Stimulated activated CD4-positive, alpha-beta T cell treated with anti-CD3 and anti-CD28 coated beads, Interleukin-12 subunit alpha, Interleukin-12 subunit beta, amount 100 ng/mL, for 48 hours (primary cell): ENCODE measurements at regions not wholly inside any gene's neighbourhood (a gene's known extent, or its start where the extent isn't known, plus 50 kb on each side); places are given as distances from the start of the nearest gene placed in this dataset.
"Not testable (repeated sequence)": the region's sequence is repeated elsewhere in the genome, so short reads cannot be mapped to it uniquely, and the experiment has no call there.

Experiments used
- DNase-seq, 3 donors: peaks; one replicate each; pipeline ENCODE4 v3.0.0-alpha.2; 2020; ENCODE audit warnings: low read depth in 2 of 3, low spot score in 1 of 3

DNA sequence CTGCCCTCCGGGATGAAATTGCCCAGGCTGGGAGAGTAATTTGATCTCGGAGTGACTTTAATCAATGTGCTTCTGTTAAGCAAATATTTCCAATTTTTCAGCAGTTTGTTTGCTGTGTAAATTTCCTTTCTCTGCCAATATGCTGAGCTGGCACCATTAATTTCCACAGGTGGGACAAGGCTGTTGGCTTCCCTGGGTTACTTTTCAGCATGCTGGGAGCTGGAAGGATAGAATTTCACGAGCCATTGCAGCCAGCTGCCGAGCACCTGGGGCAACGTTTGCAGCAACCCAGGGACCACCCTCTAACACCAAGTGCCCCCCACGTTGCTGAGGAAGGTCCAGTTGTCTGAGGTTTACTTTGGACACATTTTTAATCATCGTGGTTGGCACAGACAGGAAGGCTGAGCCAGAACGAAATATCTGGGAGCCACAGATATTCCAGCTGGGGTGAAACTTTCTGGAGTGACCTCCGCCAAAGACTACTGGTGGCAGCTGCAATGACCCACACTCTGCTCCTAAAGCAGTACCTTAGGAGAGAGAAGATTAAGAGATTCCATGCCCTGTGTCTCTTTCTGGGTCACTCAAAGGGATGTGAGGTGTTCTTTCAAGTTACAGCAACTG is 293.3 kb upstream of the RGMA start:
- no peak for DNase-seq

DNA sequence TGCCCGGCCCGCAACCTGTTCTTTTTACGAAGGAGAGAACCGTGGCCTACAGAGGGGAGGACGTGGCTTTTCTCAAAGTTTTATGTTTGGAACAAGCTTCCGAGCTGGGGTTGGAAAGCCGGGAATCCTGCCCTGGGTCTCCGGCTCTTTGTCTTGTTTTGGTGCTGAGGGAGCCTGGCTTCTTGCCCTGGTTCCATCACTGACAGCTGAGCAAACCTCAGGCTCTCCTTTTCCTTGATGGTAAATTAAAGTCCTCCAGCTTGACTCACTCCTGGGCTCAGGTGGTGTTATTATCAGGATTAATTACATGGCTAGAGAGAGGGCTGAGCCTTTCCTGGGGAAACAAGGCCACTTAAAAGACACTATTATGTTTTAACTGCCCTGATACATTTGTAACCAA is 289.5 kb upstream of the RGMA start:
- no peak for DNase-seq

- no peak for DNase-seq
Measured at GRCh38 chr15:93372865-93373223, 283.8 kb upstream of the RGMA start.

DNA sequence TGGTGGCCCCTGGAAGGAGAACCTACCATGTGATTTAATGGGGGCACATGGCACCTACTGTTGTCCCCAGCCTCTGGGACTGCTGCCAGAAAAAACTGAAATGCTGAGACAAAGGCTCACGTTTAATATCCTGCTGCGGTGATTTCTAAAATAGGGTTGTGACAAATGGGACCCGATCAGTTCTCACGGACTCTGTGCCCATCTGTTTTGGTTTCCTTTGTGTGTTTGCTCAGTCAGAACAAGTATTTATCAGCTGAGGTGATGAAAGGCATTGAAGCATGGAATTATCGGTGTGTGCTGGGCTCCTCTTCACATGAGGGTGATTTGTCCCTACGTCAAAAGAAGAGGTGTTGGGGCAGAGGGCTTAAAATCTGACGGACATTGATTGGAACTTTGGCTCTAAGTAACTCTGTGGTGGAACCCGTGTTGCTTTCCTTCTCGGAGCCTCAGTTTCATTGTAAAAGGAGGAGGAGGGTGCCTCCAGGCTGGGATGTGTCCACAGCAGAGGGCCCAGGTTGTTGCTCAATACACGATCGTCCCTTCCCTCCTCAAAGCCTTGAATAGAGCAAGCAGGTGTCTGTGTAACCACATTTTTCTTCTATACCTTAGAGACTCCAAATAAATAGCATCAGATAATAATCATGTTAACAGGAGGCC is 283.3 kb upstream of the RGMA start:
- DNase-seq = no peak

DNA sequence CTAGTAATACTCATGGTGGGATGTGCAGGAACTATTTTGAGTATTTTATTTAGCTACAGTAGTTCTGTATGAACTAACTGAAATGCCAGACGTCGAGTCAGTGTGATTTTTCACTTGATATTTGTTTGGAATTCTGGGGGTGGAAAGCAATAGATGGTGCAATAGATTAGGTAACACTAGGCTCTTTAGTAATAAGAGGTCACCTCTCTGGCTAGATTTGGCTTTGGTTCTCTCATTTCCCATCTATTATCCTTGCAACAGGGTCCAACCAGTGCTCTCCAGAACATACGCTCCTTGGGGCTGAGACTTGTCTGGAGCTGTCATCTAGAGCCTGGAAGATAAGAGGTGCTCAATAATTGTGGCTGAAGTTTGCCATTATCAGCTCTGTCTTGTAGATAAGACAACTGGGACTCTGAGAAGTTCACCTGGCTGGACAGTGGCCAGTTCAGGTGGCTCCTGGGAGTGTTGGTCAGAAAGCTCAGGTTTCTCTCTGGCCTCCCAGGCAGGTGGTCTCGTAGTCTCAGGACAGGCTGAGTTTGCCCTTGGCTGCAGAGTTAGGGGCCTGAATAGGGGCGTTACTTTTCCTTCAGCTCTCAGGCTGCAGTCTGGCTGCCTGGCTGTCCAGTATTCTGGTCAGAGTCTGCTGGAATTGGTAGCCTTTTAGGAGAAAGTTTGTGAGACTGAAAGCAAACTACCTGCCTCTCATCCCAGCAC is 277.5 kb upstream of the RGMA start:
- DNase-seq = no peak

DNA sequence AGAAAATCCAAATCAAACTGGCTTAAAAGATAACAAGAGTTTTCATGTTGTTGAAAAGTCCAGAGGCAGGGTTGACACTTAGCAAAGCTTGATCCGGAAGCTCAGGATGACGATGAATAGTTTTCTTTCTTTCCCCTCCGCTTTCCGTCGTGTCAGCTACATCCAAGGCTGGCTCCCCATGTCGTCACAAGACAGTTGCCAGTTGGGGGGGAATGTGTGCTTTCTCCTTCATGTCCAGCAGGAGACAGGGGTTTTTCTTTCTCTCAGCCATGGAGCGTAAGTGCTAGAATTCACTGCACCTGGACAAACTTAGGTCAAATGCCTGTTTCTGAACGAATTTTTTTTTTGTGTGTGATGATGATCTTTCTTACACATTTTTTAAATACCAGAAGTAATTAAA is 273.8 kb upstream of the RGMA start:
- DNase-seq = no peak

GRCh38 chr15:93362203-93362602 is 273.2 kb upstream of the RGMA start:
- no peak for DNase-seq

- DNase-seq = no peak
Measured at GRCh38 chr15:93361703-93362102, 272.7 kb upstream of the RGMA start.

DNA sequence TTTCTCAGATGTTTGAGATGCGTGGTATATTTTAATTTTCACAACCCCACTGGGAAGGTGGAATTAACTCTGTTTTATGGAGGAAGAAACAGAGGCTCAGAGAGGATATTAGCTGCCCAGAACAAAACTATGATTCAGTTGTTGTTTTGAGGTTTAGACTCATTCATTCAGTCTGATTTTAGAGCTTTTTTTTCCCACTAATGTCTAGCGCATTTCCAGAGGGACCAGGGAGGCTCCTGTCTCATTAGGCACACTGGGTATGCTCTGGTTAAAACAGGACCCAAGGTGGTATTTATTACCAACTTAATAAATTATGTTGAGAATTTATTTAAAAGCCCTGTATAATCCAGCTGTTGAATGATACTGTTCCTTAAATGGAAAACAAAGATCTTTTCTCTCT is 272.0 kb upstream of the RGMA start:
- no peak for DNase-seq

GRCh38 chr15:93360318-93360717 is 271.3 kb upstream of the RGMA start:
- no peak for DNase-seq

DNA sequence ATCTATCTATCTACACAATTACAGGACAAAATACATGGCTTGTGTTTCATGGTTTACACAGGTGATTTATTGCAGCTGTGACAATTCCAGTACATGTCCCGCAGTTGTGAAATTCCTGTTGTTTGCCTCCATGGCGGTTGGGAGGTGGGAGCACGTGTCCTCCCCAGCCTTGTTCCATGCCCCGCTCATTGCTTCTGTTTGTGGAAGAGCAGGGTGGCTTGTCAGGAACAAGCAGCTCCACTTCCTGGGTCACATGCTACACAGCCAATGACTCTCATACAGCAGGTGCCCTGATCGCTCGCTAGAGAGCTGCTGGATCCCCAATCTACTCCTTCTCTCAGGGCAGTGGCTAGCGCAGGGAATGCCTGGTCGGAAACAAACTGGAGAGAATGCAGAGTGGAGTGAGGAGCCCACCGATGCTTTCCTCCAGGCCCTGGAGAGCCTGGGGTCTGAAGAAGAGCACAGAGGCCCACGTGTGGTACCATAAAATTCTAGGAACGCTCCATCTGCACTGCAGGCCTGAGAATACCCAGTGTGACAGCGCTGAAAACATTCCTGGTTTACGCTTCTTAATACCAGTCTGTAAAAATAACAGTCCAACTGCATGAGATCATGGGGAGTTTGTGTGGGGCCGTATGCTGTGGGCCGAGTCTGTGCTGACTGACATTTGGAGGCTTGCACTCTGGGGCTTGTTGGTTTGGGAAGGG is 270.6 kb upstream of the RGMA start:
- DNase-seq = no peak

DNA sequence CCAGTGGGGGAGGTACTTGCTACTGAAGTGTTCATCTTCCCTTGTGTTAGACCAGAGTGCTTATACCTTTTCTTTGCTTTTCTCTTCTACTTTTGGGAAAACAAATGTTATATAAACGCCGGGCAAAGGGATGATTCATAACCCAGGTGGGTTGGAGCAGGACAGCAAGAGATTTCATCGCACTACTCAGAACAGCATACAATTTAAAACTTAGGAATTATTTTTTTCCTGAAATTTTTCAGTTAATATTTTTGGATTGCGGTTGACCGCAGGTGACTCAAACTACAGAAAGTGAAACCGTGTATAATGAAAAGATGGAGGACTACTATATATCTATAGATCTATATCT is 270.0 kb upstream of the RGMA start:
- DNase-seq = no peak

DNA sequence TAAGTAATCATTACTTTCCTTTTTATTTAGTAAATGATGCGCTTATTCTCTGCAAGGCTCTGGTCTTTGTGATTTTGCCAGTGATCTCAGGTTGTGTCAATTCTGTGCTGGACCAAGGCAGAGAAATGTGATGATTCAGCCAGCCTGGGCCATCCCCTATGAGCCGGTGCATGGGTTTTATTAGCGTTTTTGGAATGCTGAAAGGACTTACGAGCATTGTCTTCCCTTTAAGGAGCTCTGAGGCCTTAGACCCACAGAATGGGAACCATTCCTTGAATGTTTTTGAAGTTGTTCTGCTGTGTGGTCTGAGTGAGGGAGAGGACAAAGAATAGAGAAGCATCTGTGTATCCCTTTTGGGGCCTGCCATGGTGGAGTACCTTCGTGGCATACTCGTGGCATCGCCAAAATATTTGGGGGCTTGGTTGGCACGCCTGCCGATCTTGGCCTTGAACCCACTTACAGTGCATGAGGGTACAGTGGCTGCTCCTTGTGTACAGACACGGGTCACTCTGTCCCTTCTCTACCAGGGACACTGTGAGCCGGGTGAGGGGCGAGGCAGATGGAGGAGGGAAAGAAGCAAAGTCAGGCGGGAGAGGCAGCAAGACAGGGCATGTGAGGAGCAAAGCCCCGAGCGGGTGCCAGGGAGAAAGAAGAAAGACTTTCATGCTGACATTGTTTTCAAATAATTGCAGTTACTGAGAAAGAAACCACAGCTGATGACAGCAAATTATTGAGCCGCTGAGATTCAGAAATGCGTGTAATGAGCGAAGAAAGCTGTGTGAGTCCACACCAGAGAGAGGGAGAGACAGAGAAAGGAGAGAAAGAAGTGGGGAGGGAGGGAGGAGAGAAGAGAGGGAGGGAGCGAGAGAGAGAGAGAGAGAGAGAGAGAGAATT is 269.4 kb upstream of the RGMA start:
- DNase-seq = no peak

DNA sequence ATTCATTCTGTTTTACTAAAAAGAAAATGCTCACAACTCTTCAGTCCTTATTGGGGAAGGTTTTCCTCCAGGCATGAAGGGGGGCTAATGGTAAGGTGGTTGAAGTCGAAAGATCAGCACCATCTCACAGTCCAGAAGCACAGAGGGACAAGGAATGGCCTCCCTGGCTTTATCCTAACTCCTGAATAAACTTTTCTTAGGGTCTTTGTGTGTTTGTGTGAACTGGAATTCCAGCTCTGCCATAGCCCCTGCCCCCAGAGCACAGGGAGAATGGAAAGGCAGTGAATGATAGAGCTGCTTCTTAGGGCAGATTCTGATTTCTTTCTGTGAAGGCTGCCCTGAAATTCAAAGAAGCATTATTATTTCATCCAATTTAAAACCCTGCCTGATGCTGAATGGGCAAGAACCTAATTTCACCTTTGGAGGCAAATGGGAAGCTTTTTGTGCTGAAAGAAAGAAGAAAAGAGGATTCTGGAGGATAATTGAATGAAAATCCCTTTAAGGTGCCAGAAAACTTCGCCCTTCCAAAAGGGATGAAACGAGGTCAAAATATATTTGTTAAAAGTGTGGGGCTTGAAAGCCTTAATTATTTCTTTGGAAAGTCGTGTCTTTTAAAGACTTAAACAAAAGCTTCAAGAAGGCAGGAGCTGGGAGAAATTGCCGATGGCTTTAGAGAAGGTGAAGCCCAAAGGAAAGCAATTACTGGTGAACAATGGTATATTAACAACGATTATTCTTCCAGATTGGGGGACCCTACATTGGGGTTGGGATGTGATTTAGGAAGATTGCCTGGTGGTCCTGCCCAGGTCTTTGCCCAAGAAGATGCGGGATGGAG is 259.9 kb upstream of the RGMA start:
- no peak for DNase-seq

- DNase-seq = no peak
Measured at GRCh38 chr15:93347986-93348385, 259.0 kb upstream of the RGMA start.

DNA sequence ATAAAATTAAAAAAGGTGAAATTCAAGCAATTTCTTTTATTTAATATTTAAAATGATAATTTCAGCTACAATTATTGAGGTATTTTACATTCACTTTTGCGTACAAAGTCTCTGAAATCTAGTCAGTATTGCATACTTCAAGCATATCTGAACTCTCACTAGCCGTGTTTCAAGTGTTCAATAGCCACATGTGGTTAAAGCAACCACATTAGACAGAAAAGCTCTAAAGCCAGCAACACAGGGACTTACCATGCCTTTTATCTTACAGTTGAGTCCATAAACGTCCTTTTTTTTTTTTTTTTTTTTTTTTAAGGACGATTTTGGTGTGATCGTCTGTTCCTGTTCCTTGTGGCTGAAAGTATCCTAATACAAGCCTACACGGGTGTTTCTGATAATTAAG is 257.0 kb upstream of the RGMA start:
- DNase-seq = no peak

DNA sequence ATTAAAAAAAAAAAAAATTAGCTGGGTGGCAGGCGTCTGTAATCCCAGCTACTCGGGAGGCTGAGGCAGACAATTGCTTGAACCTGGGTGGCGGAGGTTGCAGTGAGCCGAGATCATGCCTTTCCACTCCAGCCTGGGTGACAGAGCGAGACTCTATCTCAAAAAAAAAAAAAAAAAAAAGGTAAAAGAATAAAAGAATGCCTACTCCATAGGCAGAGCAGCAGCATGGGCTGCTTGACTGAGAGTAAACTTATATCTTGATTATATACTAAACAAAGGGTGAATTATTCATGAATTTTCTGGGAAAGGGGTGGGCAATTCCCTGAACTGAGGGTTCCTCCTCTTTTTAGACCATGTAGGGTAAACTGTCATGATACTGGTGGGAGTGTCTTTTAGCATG is 254.4 kb upstream of the RGMA start:
- DNase-seq = not testable (repeated sequence)

DNA sequence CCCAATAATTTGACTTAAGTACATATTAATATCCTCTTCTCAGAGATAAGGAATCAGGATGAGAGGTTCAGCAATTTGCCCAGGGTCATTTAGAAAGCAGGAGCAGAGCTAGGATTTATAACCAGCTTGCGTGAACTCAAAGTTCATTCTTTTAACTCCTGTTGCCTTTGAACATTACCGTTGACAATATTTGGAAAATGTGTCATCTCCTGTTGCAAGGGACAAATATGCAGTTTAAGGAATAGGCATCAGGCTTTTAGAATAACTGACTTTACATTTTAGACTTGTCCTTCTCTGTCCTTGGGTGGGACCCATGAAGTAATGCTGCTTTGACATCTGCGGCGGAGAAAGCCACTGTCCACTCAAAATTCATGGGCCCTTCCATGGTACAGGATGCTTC is 252.2 kb upstream of the RGMA start:
- no peak for DNase-seq

- no peak for DNase-seq
Measured at GRCh38 chr15:93340406-93340805, 251.4 kb upstream of the RGMA start.

DNA sequence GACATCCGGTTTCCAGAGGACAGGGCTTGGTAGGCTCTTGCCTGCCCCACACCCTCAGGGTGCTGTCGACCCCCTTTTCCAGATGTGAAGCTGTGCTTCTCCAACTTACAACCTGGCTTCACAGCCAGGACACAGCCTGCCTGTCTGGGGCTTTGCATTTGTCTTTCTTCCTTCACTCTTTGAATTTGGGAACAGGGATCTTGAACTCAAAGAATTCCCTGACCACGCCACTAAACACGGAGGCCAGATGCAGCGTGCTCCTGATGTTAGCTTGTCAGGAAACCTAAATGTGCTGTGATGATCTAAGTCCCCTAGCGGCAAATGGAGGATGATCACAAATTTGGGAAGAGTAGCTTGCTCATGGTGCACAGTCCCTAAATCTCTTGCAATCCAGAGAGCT is 244.8 kb upstream of the RGMA start:
- no peak for DNase-seq
